ENCODE measurements at regions not wholly inside any gene's neighbourhood (a gene's known extent, or its start where the extent isn't known, plus 50 kb on each side); places are given as distances from the start of the nearest gene placed in this dataset.

DNA sequence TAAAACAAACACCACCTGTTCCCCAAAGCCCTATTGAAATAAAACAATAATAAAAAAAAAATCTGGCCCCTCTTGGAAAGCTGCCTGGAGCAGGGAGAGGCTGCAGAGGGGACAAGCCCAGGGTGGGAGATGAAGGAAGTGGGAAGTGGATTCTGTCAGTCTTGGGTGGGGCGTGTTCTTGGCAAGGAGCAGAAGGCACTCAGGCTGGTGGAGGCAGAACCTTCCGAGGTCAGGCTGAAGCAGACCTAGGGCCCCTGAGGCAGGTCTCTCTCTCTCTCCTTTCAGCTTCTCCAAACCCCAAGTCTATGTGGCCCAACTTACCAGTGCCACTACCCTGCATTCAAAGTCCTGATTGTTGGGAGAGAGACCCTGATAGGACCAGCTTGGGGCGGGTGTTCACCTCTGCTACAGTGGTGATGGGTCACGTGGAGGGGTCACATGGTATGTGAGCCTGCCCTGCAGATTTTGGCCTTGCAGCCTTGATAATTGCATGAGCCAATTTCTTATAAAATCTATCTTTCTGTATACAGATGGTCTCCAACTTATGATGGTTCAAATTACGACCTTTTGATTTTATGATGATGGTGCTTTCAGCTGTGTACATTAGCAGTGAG lies 145.4 kb upstream of the C1orf174 start:
- TF ChIP-seq, protein P1, sequence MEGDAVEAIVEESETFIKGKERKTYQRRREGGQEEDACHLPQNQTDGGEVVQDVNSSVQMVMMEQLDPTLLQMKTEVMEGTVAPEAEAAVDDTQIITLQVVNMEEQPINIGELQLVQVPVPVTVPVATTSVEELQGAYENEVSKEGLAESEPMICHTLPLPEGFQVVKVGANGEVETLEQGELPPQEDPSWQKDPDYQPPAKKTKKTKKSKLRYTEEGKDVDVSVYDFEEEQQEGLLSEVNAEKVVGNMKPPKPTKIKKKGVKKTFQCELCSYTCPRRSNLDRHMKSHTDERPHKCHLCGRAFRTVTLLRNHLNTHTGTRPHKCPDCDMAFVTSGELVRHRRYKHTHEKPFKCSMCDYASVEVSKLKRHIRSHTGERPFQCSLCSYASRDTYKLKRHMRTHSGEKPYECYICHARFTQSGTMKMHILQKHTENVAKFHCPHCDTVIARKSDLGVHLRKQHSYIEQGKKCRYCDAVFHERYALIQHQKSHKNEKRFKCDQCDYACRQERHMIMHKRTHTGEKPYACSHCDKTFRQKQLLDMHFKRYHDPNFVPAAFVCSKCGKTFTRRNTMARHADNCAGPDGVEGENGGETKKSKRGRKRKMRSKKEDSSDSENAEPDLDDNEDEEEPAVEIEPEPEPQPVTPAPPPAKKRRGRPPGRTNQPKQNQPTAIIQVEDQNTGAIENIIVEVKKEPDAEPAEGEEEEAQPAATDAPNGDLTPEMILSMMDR (IDR thresholded peaks at IDR 0.05; ENCODE audit: insufficient read depth, low read depth, low read length): no peak
- no peak for TF ChIP-seq EZH2 (IDR thresholded peaks at IDR 0.05; ENCODE audit: insufficient read depth, low read length)
